Right forelimb (tissue), 1 donor: ENCODE measurements at regions not wholly inside any gene's neighbourhood (a gene's known extent, or its start where the extent isn't known, plus 50 kb on each side); places are given as distances from the start of the nearest gene placed in this dataset.
A peak's percentile ranks its signal among the peaks of the same experiment; 100 is the strongest.
"Not testable (repeated sequence)": the region's sequence is repeated elsewhere in the genome, so short reads cannot be mapped to it uniquely, and the experiment has no call there.

ENCODE experiments used
- DNase-seq: peaks from one replicate; pipeline ENCODE4 v3.0.0-alpha.2; 2018

GRCh38 chr10:83522456-83522855 lies 616.9 kb upstream of the GHITM start:
- DNase-seq, result no peak

GRCh38 chr10:83522881-83523386 lies 616.4 kb upstream of the GHITM start:
- DNase-seq, result no peak

GRCh38 chr10:83527934-83528333 lies 611.4 kb upstream of the GHITM start:
- no peak for DNase-seq

GRCh38 chr10:83533290-83533689 lies 606.0 kb upstream of the GHITM start:
- no peak for DNase-seq

GRCh38 chr10:83536426-83536825 lies 602.9 kb upstream of the GHITM start:
- no peak for DNase-seq

GRCh38 chr10:83538047-83538446 lies 601.3 kb upstream of the GHITM start:
- no peak for DNase-seq

- DNase-seq, result peak; percentile 82
These were observed 599.6 kb upstream of the GHITM start for GRCh38 chr10:83539528-83540308.

- no peak for DNase-seq
These were observed 598.3 kb upstream of the GHITM start for GRCh38 chr10:83541046-83541445.

GRCh38 chr10:83542774-83543411 lies 596.4 kb upstream of the GHITM start:
- no peak for DNase-seq

- DNase-seq, result no peak
These were observed 595.4 kb upstream of the GHITM start for GRCh38 chr10:83543691-83544462.

- DNase-seq, result no peak
These were observed 593.4 kb upstream of the GHITM start for GRCh38 chr10:83545901-83546391.

- not testable (repeated sequence) for DNase-seq
These were observed 588.1 kb upstream of the GHITM start for GRCh38 chr10:83551190-83551589.

GRCh38 chr10:83553366-83553765 lies 585.9 kb upstream of the GHITM start:
- no peak for DNase-seq

- no peak for DNase-seq
These were observed 584.0 kb upstream of the GHITM start for GRCh38 chr10:83555264-83555663.

- DNase-seq, result no peak
These were observed 576.9 kb upstream of the GHITM start for GRCh38 chr10:83562381-83562780.

- DNase-seq, result no peak
These were observed 574.3 kb upstream of the GHITM start for GRCh38 chr10:83564889-83565588.

GRCh38 chr10:83572036-83572435 lies 567.3 kb upstream of the GHITM start:
- DNase-seq, result no peak

GRCh38 chr10:83574770-83575169 lies 564.5 kb upstream of the GHITM start:
- DNase-seq, result no peak

- no peak for DNase-seq
These were observed 561.9 kb upstream of the GHITM start for GRCh38 chr10:83577421-83577820.

- DNase-seq, result no peak
These were observed 558.8 kb upstream of the GHITM start for GRCh38 chr10:83580373-83581012.

- no peak for DNase-seq
These were observed 556.8 kb upstream of the GHITM start for GRCh38 chr10:83582407-83583095.

- DNase-seq, result no peak
These were observed 553.6 kb upstream of the GHITM start for GRCh38 chr10:83585686-83586085.
